ENCODE measurements at regions not wholly inside any gene's neighbourhood (a gene's known extent, or its start where the extent isn't known, plus 50 kb on each side); places are given as distances from the start of the nearest gene placed in this dataset.

- no peak overlapping the region for H2AFZ ChIP-seq (ENCODE audit: low read depth, low read length)
- H3K4me1 ChIP-seq (ENCODE audit: insufficient read depth, low read length) = peaks cover 12% of the 10 kb centered on the region
- no peaks in the 10 kb centered on the region for H3K9me3 ChIP-seq (ENCODE audit: low read length)
- no peak overlapping the region for H3K4me3 ChIP-seq (ENCODE audit: low read length)
- no peaks in the 10 kb centered on the region for H3K27me3 ChIP-seq (ENCODE audit: insufficient read depth, low read length)
- H3K36me3 ChIP-seq (ENCODE audit: insufficient read depth, low read length) = no peaks in the 10 kb centered on the region
These were observed 415.9 kb downstream of the ARHGEF28 start for GRCh38 chr5:74041913-74042312.

GRCh38 chr5:74040811-74041491, 415.0 kb downstream of the ARHGEF28 start:
- Histone ChIP-seq H3K4me3 (ENCODE audit: low read length) (no peak overlapping the region), H3K36me3 (ENCODE audit: insufficient read depth, low read length) (no peaks in the 10 kb centered on the region)

GRCh38 chr5:74040065-74040551, 414.1 kb downstream of the ARHGEF28 start:
- Histone ChIP-seq H3K27me3 (ENCODE audit: insufficient read depth, low read length) (no peaks in the 10 kb centered on the region), H2AFZ (ENCODE audit: low read depth, low read length) (no peak overlapping the region), H3K9me3 (ENCODE audit: low read length) (no peaks in the 10 kb centered on the region), H3K4me3 (ENCODE audit: low read length) (no peak overlapping the region), H3K4me1 (ENCODE audit: insufficient read depth, low read length) (peaks cover 21% of the 10 kb centered on the region), H3K36me3 (ENCODE audit: insufficient read depth, low read length) (no peaks in the 10 kb centered on the region)

More at GRCh38 chr5:74040811-74041491, 415.0 kb downstream of the ARHGEF28 start:
- Histone ChIP-seq H3K27me3 (ENCODE audit: insufficient read depth, low read length) (no peaks in the 10 kb centered on the region), H3K4me1 (ENCODE audit: insufficient read depth, low read length) (peaks cover 13% of the 10 kb centered on the region), H3K9me3 (ENCODE audit: low read length) (no peaks in the 10 kb centered on the region), H2AFZ (ENCODE audit: low read depth, low read length) (no peak overlapping the region)

GRCh38 chr5:74037321-74037720, 411.3 kb downstream of the ARHGEF28 start:
- no peak overlapping the region for H2AFZ ChIP-seq (ENCODE audit: low read depth, low read length)

GRCh38 chr5:74035521-74035937, 409.5 kb downstream of the ARHGEF28 start:
- H3K4me1 ChIP-seq (ENCODE audit: insufficient read depth, low read length) = peaks cover 51% of the 10 kb centered on the region
- no peak overlapping the region for H3K4me3 ChIP-seq (ENCODE audit: low read length)
- no peak overlapping the region for H2AFZ ChIP-seq (ENCODE audit: low read depth, low read length)
- H3K9me3 ChIP-seq (ENCODE audit: low read length) = no peaks in the 10 kb centered on the region
- no peaks in the 10 kb centered on the region for H3K27me3 ChIP-seq (ENCODE audit: insufficient read depth, low read length)
- H3K36me3 ChIP-seq (ENCODE audit: insufficient read depth, low read length) = no peaks in the 10 kb centered on the region

More at GRCh38 chr5:74037321-74037720, 411.3 kb downstream of the ARHGEF28 start:
- H3K4me1 ChIP-seq (ENCODE audit: insufficient read depth, low read length) = peaks cover 36% of the 10 kb centered on the region
- no peaks in the 10 kb centered on the region for H3K27me3 ChIP-seq (ENCODE audit: insufficient read depth, low read length)
- no peaks in the 10 kb centered on the region for H3K36me3 ChIP-seq (ENCODE audit: insufficient read depth, low read length)
- H3K9me3 ChIP-seq (ENCODE audit: low read length) = no peaks in the 10 kb centered on the region
- H3K4me3 ChIP-seq (ENCODE audit: low read length) = no peak overlapping the region

GRCh38 chr5:74034733-74035132, 408.7 kb downstream of the ARHGEF28 start:
- H3K4me1 ChIP-seq (ENCODE audit: insufficient read depth, low read length) = peaks cover 51% of the 10 kb centered on the region
- H3K36me3 ChIP-seq (ENCODE audit: insufficient read depth, low read length) = no peaks in the 10 kb centered on the region
- H3K27me3 ChIP-seq (ENCODE audit: insufficient read depth, low read length) = no peaks in the 10 kb centered on the region
- H2AFZ ChIP-seq (ENCODE audit: low read depth, low read length) = no peak overlapping the region
- no peaks in the 10 kb centered on the region for H3K9me3 ChIP-seq (ENCODE audit: low read length)
- H3K4me3 ChIP-seq (ENCODE audit: low read length) = no peak overlapping the region

GRCh38 chr5:74032617-74033016, 406.6 kb downstream of the ARHGEF28 start:
- no peaks in the 10 kb centered on the region for H3K9me3 ChIP-seq (ENCODE audit: low read length)
- no peaks in the 10 kb centered on the region for H3K27me3 ChIP-seq (ENCODE audit: insufficient read depth, low read length)
- no peak overlapping the region for H3K4me3 ChIP-seq (ENCODE audit: low read length)
- H3K4me1 ChIP-seq (ENCODE audit: insufficient read depth, low read length) = peaks cover 58% of the 10 kb centered on the region
- no peaks in the 10 kb centered on the region for H3K36me3 ChIP-seq (ENCODE audit: insufficient read depth, low read length)
- H2AFZ ChIP-seq (ENCODE audit: low read depth, low read length) = no peak overlapping the region

- no peaks in the 10 kb centered on the region for H3K27me3 ChIP-seq (ENCODE audit: insufficient read depth, low read length)
- no peak overlapping the region for H2AFZ ChIP-seq (ENCODE audit: low read depth, low read length)
- no peak overlapping the region for H3K4me3 ChIP-seq (ENCODE audit: low read length)
These were observed 405.5 kb downstream of the ARHGEF28 start for GRCh38 chr5:74031536-74031935.

GRCh38 chr5:74030821-74031220, 404.8 kb downstream of the ARHGEF28 start:
- Histone ChIP-seq H3K4me1 (ENCODE audit: insufficient read depth, low read length) (peaks cover 64% of the 10 kb centered on the region), H3K9me3 (ENCODE audit: low read length) (no peaks in the 10 kb centered on the region), H2AFZ (ENCODE audit: low read depth, low read length) (no peak overlapping the region), H3K27me3 (ENCODE audit: insufficient read depth, low read length) (no peaks in the 10 kb centered on the region), H3K36me3 (ENCODE audit: insufficient read depth, low read length) (no peaks in the 10 kb centered on the region), H3K4me3 (ENCODE audit: low read length) (no peak overlapping the region)

More at GRCh38 chr5:74031536-74031935, 405.5 kb downstream of the ARHGEF28 start:
- Histone ChIP-seq H3K36me3 (ENCODE audit: insufficient read depth, low read length) (no peaks in the 10 kb centered on the region), H3K9me3 (ENCODE audit: low read length) (no peaks in the 10 kb centered on the region), H3K4me1 (ENCODE audit: insufficient read depth, low read length) (peaks cover 65% of the 10 kb centered on the region)

- H3K36me3 ChIP-seq (ENCODE audit: insufficient read depth, low read length) = no peaks in the 10 kb centered on the region
- no peaks in the 10 kb centered on the region for H3K27me3 ChIP-seq (ENCODE audit: insufficient read depth, low read length)
- no peaks in the 10 kb centered on the region for H3K9me3 ChIP-seq (ENCODE audit: low read length)
- H2AFZ ChIP-seq (ENCODE audit: low read depth, low read length) = no peak overlapping the region
- H3K4me1 ChIP-seq (ENCODE audit: insufficient read depth, low read length) = peaks cover 59% of the 10 kb centered on the region
- H3K4me3 ChIP-seq (ENCODE audit: low read length) = no peak overlapping the region
These were observed 404.4 kb downstream of the ARHGEF28 start for GRCh38 chr5:74030371-74030770.

GRCh38 chr5:74028976-74029375, 403.0 kb downstream of the ARHGEF28 start:
- H3K4me3 ChIP-seq (ENCODE audit: low read length) = no peak overlapping the region
- no peaks in the 10 kb centered on the region for H3K36me3 ChIP-seq (ENCODE audit: insufficient read depth, low read length)
- H2AFZ ChIP-seq (ENCODE audit: low read depth, low read length) = no peak overlapping the region
- H3K9me3 ChIP-seq (ENCODE audit: low read length) = no peaks in the 10 kb centered on the region
- H3K27me3 ChIP-seq (ENCODE audit: insufficient read depth, low read length) = no peaks in the 10 kb centered on the region
- H3K4me1 ChIP-seq (ENCODE audit: insufficient read depth, low read length) = peaks cover 49% of the 10 kb centered on the region

GRCh38 chr5:74028406-74028805, 402.4 kb downstream of the ARHGEF28 start:
- Histone ChIP-seq H3K4me3 (ENCODE audit: low read length) (no peak overlapping the region), H3K9me3 (ENCODE audit: low read length) (no peaks in the 10 kb centered on the region), H2AFZ (ENCODE audit: low read depth, low read length) (no peak overlapping the region), H3K27me3 (ENCODE audit: insufficient read depth, low read length) (no peaks in the 10 kb centered on the region), H3K36me3 (ENCODE audit: insufficient read depth, low read length) (no peaks in the 10 kb centered on the region), H3K4me1 (ENCODE audit: insufficient read depth, low read length) (peaks cover 49% of the 10 kb centered on the region)

- peaks cover 47% of the 10 kb centered on the region for H3K4me1 ChIP-seq (ENCODE audit: insufficient read depth, low read length)
- no peak overlapping the region for H3K4me3 ChIP-seq (ENCODE audit: low read length)
- H3K9me3 ChIP-seq (ENCODE audit: low read length) = no peaks in the 10 kb centered on the region
- no peaks in the 10 kb centered on the region for H3K27me3 ChIP-seq (ENCODE audit: insufficient read depth, low read length)
- H3K36me3 ChIP-seq (ENCODE audit: insufficient read depth, low read length) = no peaks in the 10 kb centered on the region
- no peak overlapping the region for H2AFZ ChIP-seq (ENCODE audit: low read depth, low read length)
These were observed 401.8 kb downstream of the ARHGEF28 start for GRCh38 chr5:74027732-74028338.

Measured in neuron (in vitro differentiated cells).